ENCODE measurements at regions not wholly inside any gene's neighbourhood (a gene's known extent, or its start where the extent isn't known, plus 50 kb on each side); places are given as distances from the start of the nearest gene placed in this dataset.
"Not testable (repeated sequence)": the region's sequence is repeated elsewhere in the genome, so short reads cannot be mapped to it uniquely, and the experiment has no call there.

GRCh38 chr12:76183459-76184186, 99.1 kb upstream of the NAP1L1 start:
- no peaks in the 10 kb centered on the region for H3K27me3 ChIP-seq
- intact Hi-C loops (cut with DNase I): no loop called here
- no peaks in the 10 kb centered on the region for H3K4me1 ChIP-seq
- no peak for DNase-seq (ENCODE audit: extremely low spot score in 2 of 2)
- H3K9me3 ChIP-seq: no peaks in the 10 kb centered on the region
- no peak overlapping the region for H3K4me3 ChIP-seq
- no peak overlapping the region for H3K27ac ChIP-seq
- TF ChIP-seq POLR2A (IDR thresholded peaks at IDR 0.05): no peak
- no peak for TF ChIP-seq CTCF (IDR thresholded peaks at IDR 0.05)
- TF ChIP-seq POLR2AphosphoS5 (IDR thresholded peaks at IDR 0.05; ENCODE audit: insufficient read depth in 1 of 2, low read depth in 1 of 2): no peak
- H3K36me3 ChIP-seq: no peaks in the 10 kb centered on the region

- TF ChIP-seq POLR2AphosphoS5 (IDR thresholded peaks at IDR 0.05; ENCODE audit: insufficient read depth in 1 of 2, low read depth in 1 of 2): no peak
- no peak for TF ChIP-seq POLR2A (IDR thresholded peaks at IDR 0.05)
- no peak for TF ChIP-seq CTCF (IDR thresholded peaks at IDR 0.05)
Measured at GRCh38 chr12:76180401-76181277, 96.2 kb upstream of the NAP1L1 start.

DNA sequence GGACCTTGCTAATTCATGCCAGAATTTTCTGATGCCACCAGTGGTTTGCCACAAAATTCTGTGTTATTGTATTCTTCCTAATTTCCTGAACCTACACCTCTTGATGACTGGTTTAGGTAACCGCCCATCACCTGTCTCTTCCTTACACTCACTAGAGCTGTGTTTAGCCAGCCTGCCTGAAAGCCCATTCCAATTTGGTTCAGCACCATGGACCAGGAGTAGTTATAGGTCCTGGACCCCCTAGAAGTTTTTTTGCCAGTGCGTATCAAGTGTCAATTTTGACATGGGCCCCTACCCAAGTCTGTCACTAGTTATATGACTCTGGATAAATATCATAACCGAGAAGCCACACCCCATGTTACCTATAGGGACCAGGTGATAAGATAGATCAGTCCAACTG, 94.0 kb upstream of the NAP1L1 start:
- Histone ChIP-seq H3K9me3 (no peaks in the 10 kb centered on the region), H3K4me3 (no peak overlapping the region), H3K4me1 (no peaks in the 10 kb centered on the region), H3K27ac (no peak overlapping the region), H3K27me3 (no peaks in the 10 kb centered on the region), H3K36me3 (no peaks in the 10 kb centered on the region)
- intact Hi-C loops (cut with DNase I): no loop called here
- no peak for TF ChIP-seq CTCF (IDR thresholded peaks at IDR 0.05)
- no peak for TF ChIP-seq POLR2AphosphoS5 (IDR thresholded peaks at IDR 0.05; ENCODE audit: insufficient read depth in 1 of 2, low read depth in 1 of 2)
- no peak for TF ChIP-seq POLR2A (IDR thresholded peaks at IDR 0.05)
- no peak for DNase-seq (ENCODE audit: extremely low spot score in 2 of 2)

More at GRCh38 chr12:76180401-76181277, 96.2 kb upstream of the NAP1L1 start:
- Histone ChIP-seq H3K9me3 (no peaks in the 10 kb centered on the region), H3K4me3 (no peak overlapping the region), H3K4me1 (no peaks in the 10 kb centered on the region), H3K27ac (no peak overlapping the region), H3K36me3 (no peaks in the 10 kb centered on the region), H3K27me3 (no peaks in the 10 kb centered on the region)
- intact Hi-C loops (cut with DNase I): no loop called here
- no peak for DNase-seq (ENCODE audit: extremely low spot score in 2 of 2)

DNA sequence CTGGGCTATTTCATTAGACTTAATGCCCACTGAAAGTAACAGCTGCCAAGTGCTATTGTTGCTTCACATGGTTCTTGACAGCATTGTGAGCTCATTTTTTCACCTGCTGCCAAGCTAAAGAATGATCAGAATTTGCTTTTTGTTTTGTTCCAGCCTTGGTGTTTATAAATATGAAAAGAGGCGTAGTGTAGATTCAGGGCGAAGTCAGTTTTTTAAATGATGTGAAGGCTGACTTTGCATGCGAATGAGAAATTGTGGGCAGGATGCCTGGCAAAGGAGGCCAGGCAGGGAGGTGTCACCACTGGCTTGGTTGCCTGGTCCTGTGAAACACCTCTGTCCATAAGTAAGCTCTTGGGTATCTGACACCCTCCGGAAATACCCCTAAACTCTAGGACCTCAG, 93.3 kb upstream of the NAP1L1 start:
- Histone ChIP-seq H3K27me3 (no peaks in the 10 kb centered on the region), H3K4me3 (no peak overlapping the region), H3K36me3 (no peaks in the 10 kb centered on the region), H3K4me1 (no peaks in the 10 kb centered on the region), H3K27ac (no peak overlapping the region), H3K9me3 (no peaks in the 10 kb centered on the region)
- intact Hi-C loops (cut with DNase I): no loop called here
- TF ChIP-seq POLR2AphosphoS5 (IDR thresholded peaks at IDR 0.05; ENCODE audit: insufficient read depth in 1 of 2, low read depth in 1 of 2): no peak
- TF ChIP-seq CTCF (IDR thresholded peaks at IDR 0.05): no peak
- TF ChIP-seq POLR2A (IDR thresholded peaks at IDR 0.05): no peak
- no peak for DNase-seq (ENCODE audit: extremely low spot score in 2 of 2)

- TF ChIP-seq POLR2A (IDR thresholded peaks at IDR 0.05) (no peak), CTCF (IDR thresholded peaks at IDR 0.05) (no peak), POLR2AphosphoS5 (IDR thresholded peaks at IDR 0.05; ENCODE audit: insufficient read depth in 1 of 2, low read depth in 1 of 2) (no peak)
- no peaks in the 10 kb centered on the region for H3K27me3 ChIP-seq
- intact Hi-C loops (cut with DNase I): no loop called here
- no peak overlapping the region for H3K27ac ChIP-seq
- no peaks in the 10 kb centered on the region for H3K36me3 ChIP-seq
- H3K4me3 ChIP-seq: no peak overlapping the region
- no peaks in the 10 kb centered on the region for H3K4me1 ChIP-seq
- DNase-seq (ENCODE audit: extremely low spot score in 2 of 2): no peak
- H3K9me3 ChIP-seq: no peaks in the 10 kb centered on the region
Measured at GRCh38 chr12:76176940-76177339, 92.5 kb upstream of the NAP1L1 start.

GRCh38 chr12:76175946-76176345, 91.5 kb upstream of the NAP1L1 start:
- H3K4me1 ChIP-seq; intact Hi-C loops (cut with DNase I); H3K36me3 ChIP-seq; H3K27ac ChIP-seq; H3K27me3 ChIP-seq; H3K9me3 ChIP-seq; DNase-seq (ENCODE audit: extremely low spot score in 2 of 2); H3K4me3 ChIP-seq: not testable (repeated sequence)

All from vagina (tissue), 2 donors.